ENCODE measurements at regions not wholly inside any gene's neighbourhood (a gene's known extent, or its start where the extent isn't known, plus 50 kb on each side); places are given as distances from the start of the nearest gene placed in this dataset.

DNA sequence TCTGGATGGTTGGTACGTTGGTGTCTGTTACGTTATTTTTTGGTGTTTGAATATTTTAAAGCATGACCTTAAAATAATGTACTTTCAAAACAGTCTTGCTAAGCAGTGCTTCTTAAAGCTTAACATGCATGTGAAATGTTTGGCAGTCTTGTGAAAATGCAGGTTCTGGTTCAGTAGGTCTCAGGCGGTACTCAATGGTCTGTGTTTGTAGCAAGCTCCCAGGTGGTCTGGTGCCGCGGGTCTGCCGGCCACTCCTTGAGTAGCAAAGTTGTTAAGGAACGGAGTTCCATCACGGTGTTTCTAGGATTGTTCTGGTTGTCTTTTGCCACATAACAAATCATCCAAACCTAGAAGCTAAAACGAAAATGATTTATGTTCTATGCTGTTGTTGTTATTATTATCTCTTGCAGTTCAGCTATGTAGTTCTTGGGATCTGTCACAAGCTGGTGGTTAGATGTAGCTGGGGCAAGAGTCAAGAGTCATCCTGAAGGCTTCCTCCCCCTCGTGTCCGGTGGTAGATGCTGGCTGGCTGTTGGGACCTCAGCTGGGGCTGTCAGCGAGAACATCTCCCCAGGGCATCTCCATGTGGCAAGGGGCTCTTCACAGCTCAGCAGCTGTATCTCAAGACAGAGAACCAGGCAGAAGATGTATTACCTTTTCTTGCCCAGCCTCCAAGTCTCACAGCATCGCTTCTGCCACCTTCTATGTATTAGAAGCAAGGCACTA is 186.8 kb downstream of the PALM2AKAP2 start (continued):
- no peak for TF ChIP-seq CHD2 (IDR thresholded peaks at IDR 0.05; ENCODE audit: low read length, partially characterized antibody)
- TF ChIP-seq RAD21 (conservative IDR thresholded peaks at IDR 0.05 in 1 of 2, IDR thresholded peaks at IDR 0.05 in 1 of 2), result no peak
- no peak for TF ChIP-seq TFCP2L1 (CRISPR knock-in tag; IDR thresholded peaks at IDR 0.05)
- TF ChIP-seq CEBPB (IDR thresholded peaks at IDR 0.05), result no peak
- no peak for TF ChIP-seq FOSB (CRISPR knock-in tag; IDR thresholded peaks at IDR 0.05)
- TF ChIP-seq JUN (IDR thresholded peaks at IDR 0.05), result no peak
- TF ChIP-seq ZNF302 (CRISPR knock-in tag; IDR thresholded peaks at IDR 0.05), result no peak
- TF ChIP-seq NR3C1 (IDR thresholded peaks at IDR 0.05), result no peak
- TF ChIP-seq MYC (IDR thresholded peaks at IDR 0.05; ENCODE audit: borderline replicate concordance, low read length), result no peak

DNA sequence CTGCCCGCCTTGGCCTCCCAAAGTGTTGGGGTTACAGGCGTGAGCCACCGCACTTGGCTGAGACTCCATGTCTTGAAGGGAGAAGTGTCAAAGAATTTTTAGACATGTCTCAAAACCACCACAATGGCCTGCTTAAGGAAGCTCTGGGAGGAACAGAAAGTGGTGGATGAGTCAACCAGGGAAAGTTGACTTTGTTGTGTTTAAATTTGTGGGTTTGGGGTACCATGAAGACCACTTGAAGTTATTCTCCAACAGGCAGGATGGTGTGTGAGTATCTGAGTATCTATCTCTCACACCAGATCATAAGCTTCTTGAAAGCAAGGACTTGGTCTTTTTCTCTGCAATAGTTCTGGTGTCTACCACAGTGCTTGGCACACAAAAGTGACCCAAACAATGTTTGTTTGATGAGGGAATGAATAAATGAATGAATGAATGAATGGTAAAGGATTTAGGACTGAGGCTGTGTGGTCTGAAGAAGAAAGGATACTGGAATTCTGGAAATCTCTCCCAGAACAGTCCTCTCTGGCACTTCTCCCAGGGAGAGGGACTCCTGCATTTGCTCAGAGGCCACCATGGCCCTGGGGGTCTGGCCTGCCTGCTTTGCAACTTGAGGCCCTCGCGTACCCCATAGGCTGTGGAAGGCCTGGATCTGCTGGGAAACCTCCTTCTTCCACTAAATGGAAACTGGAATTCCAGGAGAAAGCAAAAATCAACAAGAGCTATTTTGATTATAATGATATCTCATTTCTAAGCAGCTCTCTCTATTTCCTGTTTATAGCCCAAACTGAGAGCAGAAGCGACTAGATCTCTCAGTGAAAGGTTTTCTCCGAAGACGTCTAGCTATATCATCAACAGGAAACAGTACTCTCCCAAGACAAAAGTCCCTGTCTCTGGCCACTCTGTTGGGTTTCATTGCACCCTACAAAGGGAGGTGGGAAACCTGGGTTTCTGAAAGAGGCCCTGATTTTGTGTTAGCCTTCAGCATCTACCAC is 187.9 kb downstream of the PALM2AKAP2 start:
- WGBS (ENCODE audit: missing lambda C conversion rate), result 61% methylated on average over 8 of the region's 8 CpGs
- DNase-seq (ENCODE audit: low read depth in 1 of 2, low spot score in 1 of 2), result no peak
- Histone ChIP-seq H3K4me2 (no peak overlapping the region), H3K9me3 (no peaks in the 10 kb centered on the region), H3K4me3 (no peak overlapping the region), H3K4me1 (no peaks in the 10 kb centered on the region), H3K27ac (no peak overlapping the region)
- CTCF ChIA-PET, result interaction anchor here (0.6 to 1.9 kb wide), 9 partner anchors 10 to 394 kb away, joined by 3 to 6 read pairs (median 3); no protein-coding TSS in a partner anchor
- POLR2A ChIA-PET, result no interaction called here
- FAIRE-seq, result no peak
- TF ChIP-seq CBX2 (IDR thresholded peaks at IDR 0.05; ENCODE audit: borderline replicate concordance, low read depth), result no peak
- no peak for TF ChIP-seq ZNF302 (CRISPR knock-in tag; IDR thresholded peaks at IDR 0.05)
- TF ChIP-seq RFX5 (IDR thresholded peaks at IDR 0.05), result no peak
- TF ChIP-seq JUNB (IDR thresholded peaks at IDR 0.05), result no peak
- no peak for TF ChIP-seq TP53 (CRISPR knock-in tag; IDR thresholded peaks at IDR 0.05)
- TF ChIP-seq, protein P1, sequence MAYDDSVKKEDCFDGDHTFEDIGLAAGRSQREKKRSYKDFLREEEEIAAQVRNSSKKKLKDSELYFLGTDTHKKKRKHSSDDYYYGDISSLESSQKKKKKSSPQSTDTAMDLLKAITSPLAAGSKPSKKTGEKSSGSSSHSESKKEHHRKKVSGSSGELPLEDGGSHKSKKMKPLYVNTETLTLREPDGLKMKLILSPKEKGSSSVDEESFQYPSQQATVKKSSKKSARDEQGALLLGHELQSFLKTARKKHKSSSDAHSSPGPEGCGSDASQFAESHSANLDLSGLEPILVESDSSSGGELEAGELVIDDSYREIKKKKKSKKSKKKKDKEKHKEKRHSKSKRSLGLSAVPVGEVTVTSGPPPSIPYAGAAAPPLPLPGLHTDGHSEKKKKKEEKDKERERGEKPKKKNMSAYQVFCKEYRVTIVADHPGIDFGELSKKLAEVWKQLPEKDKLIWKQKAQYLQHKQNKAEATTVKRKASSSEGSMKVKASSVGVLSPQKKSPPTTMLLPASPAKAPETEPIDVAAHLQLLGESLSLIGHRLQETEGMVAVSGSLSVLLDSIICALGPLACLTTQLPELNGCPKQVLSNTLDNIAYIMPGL (CRISPR knock-in tag; IDR thresholded peaks at IDR 0.05; ENCODE audit: borderline replicate concordance), result no peak
- no peak for TF ChIP-seq MAZ (IDR thresholded peaks at IDR 0.05; ENCODE audit: borderline replicate concordance, low read depth, low read length)
- no peak for TF ChIP-seq CBX8 (IDR thresholded peaks at IDR 0.05)
- ATAC-seq, result no peak

DNA sequence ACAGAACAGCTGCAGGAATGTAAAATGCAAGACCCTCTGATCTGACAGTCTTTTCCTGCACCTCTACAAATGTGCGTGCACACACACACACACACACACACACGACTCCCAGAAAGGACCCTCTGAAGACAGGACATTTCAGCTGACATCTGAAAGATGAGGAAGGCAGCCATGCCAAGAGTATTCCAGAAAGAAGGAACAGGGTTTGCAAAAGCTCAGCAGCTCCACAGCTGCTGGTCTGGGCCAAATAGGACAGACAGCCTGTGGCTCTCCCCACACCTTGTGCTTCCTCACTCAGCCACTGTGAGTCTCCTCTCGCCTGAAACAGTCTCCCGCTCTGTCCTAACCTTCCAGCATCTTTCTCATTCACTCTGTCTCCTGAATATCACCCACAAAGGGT is 189.0 kb downstream of the PALM2AKAP2 start:
- Histone ChIP-seq H3K9me3 (no peaks in the 10 kb centered on the region), H3K4me3 (no peak overlapping the region), H3K27ac (no peak overlapping the region), H3K4me2 (no peak overlapping the region), H3K4me1 (no peaks in the 10 kb centered on the region)
- WGBS (ENCODE audit: missing lambda C conversion rate), result 50% methylated on average over 4 of the region's 4 CpGs
- ATAC-seq, result peak; percentile 85 to 93
- ChIA-PET CTCF (interaction anchor here (0.6 to 1.9 kb wide), 9 partner anchors 19 to 794 kb away, joined by 3 to 6 read pairs (median 4); no protein-coding TSS in a partner anchor), POLR2A (no interaction called here)
- FAIRE-seq, result no peak
- TF ChIP-seq PHF8 (IDR thresholded peaks at IDR 0.05; ENCODE audit: borderline replicate concordance, low read depth), result no peak
- peak; percentile 36 to 40; a peak in 4 of 5 replicates for TF ChIP-seq RAD21 (conservative IDR thresholded peaks at IDR 0.05 in 1 of 2, IDR thresholded peaks at IDR 0.05 in 1 of 2)
- 0 out of 3 replicates have a peak, but pooled peaks have one; percentile 14 for TF ChIP-seq SMC3 (IDR thresholded peaks at IDR 0.05)
- TF ChIP-seq, protein P2, sequence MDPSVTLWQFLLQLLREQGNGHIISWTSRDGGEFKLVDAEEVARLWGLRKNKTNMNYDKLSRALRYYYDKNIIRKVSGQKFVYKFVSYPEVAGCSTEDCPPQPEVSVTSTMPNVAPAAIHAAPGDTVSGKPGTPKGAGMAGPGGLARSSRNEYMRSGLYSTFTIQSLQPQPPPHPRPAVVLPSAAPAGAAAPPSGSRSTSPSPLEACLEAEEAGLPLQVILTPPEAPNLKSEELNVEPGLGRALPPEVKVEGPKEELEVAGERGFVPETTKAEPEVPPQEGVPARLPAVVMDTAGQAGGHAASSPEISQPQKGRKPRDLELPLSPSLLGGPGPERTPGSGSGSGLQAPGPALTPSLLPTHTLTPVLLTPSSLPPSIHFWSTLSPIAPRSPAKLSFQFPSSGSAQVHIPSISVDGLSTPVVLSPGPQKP (IDR thresholded peaks at IDR 0.05; ENCODE audit: low read depth, low read length), result no peak
- DNase-seq (ENCODE audit: low read depth in 1 of 2, low spot score in 1 of 2), result peak in 1 of 2 experiments; percentile 11

Measured in A549 (cell line).